Psoas muscle (tissue), 7 donors: ENCODE measurements at regions not wholly inside any gene's neighbourhood (a gene's known extent, or its start where the extent isn't known, plus 50 kb on each side); places are given as distances from the start of the nearest gene placed in this dataset.
A peak's percentile ranks its signal among the peaks of the same experiment; 100 is the strongest.
"Not testable (repeated sequence)": the region's sequence is repeated elsewhere in the genome, so short reads cannot be mapped to it uniquely, and the experiment has no call there.

Experiments used
- ATAC-seq, 4 donors: fragments of 200-7000 bp; cut with Tn5 transposase; one replicate each; pipeline ENCODE4 v1.9.1; 2020; ENCODE audit warnings: moderate library complexity in 3 of 4, mild to moderate bottlenecking in 2 of 4
- DNase-seq, 2 donors: peaks; one replicate each; pipeline ENCODE4 v3.0.0-alpha.2; 2020
- H3K27ac ChIP-seq: fragments of 200-600 bp; one replicate; pipeline ENCODE4 v1.8.0; 2022
- H3K27me3 ChIP-seq, 3 donors: fragments of 200-600 bp in 1 of 3; one replicate each; pipeline versions ENCODE4 v1.6.1 to v1.8.0; 2013 to 2022; ENCODE audit warnings: low read length in 2 of 3, mild to moderate bottlenecking in 2 of 3, moderate library complexity in 1 of 3; ENCODE audit not compliant: insufficient read depth in 3 of 3
- H3K36me3 ChIP-seq, 2 donors: fragments of 200-600 bp in 1 of 2; one replicate each; pipeline versions ENCODE4 v1.6.1 to v1.8.0; 2013 to 2022; ENCODE audit warnings: low read depth in 1 of 2, mild to moderate bottlenecking in 1 of 2, moderate library complexity in 1 of 2; ENCODE audit not compliant: insufficient read depth in 1 of 2
- H3K4me1 ChIP-seq: fragments of 200-600 bp; one replicate; pipeline ENCODE4 v1.8.0; 2022
- H3K4me3 ChIP-seq: fragments of 200-600 bp; one replicate; pipeline ENCODE4 v1.8.0; 2022; ENCODE audit warnings: mild to moderate bottlenecking
- H3K9me3 ChIP-seq: fragments of 200-600 bp; one replicate; pipeline ENCODE4 v1.8.0; 2022
- CTCF ChIP-seq: fragments of 200-600 bp; IDR thresholded peaks from one replicate; pipeline ENCODE4 v1.8.0; 2022; ENCODE audit warnings: antibody characterized with exemption
- WGBS, 3 donors: extraction: QIAGEN DNeasy Blood & Tissue Kit; methylation state at CpG; one replicate each; pipeline versions ENCODE4 v1.1.6 to v1.1.7; 2013; 5-methylcytosine and 5-hydroxymethylcytosine counted together
- intact Hi-C, 2 donors: fragments of 100-400 bp; cut with DNase I; formaldehyde crosslinking; loops; one replicate each; pipeline versions ENCODE4 v1.11.0 to v1.14.2; 2022
- donor health status: healthy with polysubstance abuse.
- donor health status: DM: no; HTN: no; CAD: no; lungs with moderate emphysema.
- donor health status: Bipolar disorder and iron deficiency.
- donor health status: healthy.
- donor health status: DM: yes; HTN: yes; CAD: no.
- donor health status: DM: no; HTN: no; CAD: no.
- donor health status: DM: yes; HTN: yes; CAD: no.

DNA sequence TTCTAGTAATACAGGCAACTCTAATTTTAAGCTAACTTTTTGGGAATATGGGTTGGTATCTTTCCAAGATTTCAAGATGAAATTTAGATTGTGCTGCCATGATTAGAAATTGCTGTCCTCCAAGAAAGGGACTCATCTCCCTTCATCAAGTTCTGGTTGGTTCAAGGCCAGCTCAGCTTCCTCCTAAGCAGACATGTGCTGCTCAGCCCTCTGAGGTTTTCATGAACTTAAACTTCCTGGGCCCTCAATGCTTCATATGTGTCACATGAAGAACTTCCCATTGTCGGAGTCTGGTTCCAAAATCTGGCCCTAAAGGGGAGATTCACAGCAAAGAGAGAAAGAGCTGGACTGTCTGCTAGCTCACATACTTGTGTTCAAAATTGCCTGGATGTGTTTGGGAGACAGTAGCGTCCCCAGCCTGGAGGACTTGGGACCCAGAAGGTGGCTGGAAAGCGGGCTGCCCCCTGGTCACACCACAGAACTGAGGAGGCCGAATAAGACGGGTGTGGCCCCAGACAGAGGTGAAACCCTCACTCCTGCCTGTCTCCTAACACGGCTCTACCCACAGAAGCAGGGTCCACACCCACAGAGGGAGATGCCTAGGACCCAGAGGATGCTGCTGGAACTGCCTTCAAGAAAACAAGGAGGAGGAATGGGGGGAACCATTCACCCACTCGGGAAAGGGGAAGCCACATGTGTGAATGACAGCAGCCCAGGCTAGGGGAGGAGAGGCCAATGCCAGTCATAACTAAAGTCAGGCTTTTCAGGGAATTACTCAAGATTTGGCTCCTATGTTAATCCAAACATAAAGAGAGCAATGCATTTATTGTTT, 54.3 kb upstream of the GPR31 start:
- intact Hi-C loops = no loop called here

GRCh38 chr6:167212713-167213005, 54.9 kb upstream of the GPR31 start:
- intact Hi-C loops = no loop called here
- H3K36me3 ChIP-seq = no peaks in the 10 kb centered on the region
- H3K27me3 ChIP-seq = peaks cover 0 to 12% (median 0%) of the 10 kb centered on the region in 3 donors
- H3K27ac ChIP-seq = no peak overlapping the region
- ATAC-seq (no peak), DNase-seq (no peak)
- no peak for TF ChIP-seq CTCF
- H3K4me1 ChIP-seq = no peaks in the 10 kb centered on the region
- H3K9me3 ChIP-seq = no peaks in the 10 kb centered on the region
- WGBS, 3 donors = 67 to 79% (median 69%) methylated on average over 4 of the region's 4 CpGs
- H3K4me3 ChIP-seq = no peak overlapping the region

More for the DNA sequence above, 54.3 kb upstream of the GPR31 start:
- peaks cover 0 to 12% (median 2%) of the 10 kb centered on the region in 3 donors for H3K27me3 ChIP-seq
- no peak for TF ChIP-seq CTCF
- no peak overlapping the region for H3K27ac ChIP-seq
- WGBS, 3 donors = 55 to 67% (median 59%) methylated on average over 7 of the region's 7 CpGs
- H3K4me3 ChIP-seq = no peak overlapping the region
- no peaks in the 10 kb centered on the region for H3K9me3 ChIP-seq
- no peaks in the 10 kb centered on the region for H3K36me3 ChIP-seq
- no peaks in the 10 kb centered on the region for H3K4me1 ChIP-seq
- no peak for ATAC-seq
- no peak for DNase-seq

DNA sequence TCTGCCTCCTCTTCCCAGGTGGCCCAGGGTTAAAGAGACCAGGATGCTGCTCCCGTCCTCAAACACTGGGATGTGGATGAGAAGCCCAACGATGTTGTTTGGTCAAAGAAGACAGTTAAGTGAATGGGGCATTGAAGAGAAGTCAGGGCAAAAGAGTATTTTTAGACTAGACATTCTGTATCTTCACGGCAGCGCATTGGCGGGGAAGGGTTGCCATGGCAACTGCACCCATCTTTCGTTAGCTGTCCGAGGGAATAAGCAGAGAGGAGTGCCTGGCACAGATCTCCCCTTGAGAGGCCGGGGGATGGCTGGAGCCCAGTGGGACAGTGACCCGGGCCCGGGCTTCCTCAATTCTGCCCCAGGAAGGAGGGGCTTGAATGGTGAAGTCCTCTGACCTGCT, 56.4 kb upstream of the GPR31 start:
- no peak for TF ChIP-seq CTCF
- H3K9me3 ChIP-seq = no peaks in the 10 kb centered on the region

DNA sequence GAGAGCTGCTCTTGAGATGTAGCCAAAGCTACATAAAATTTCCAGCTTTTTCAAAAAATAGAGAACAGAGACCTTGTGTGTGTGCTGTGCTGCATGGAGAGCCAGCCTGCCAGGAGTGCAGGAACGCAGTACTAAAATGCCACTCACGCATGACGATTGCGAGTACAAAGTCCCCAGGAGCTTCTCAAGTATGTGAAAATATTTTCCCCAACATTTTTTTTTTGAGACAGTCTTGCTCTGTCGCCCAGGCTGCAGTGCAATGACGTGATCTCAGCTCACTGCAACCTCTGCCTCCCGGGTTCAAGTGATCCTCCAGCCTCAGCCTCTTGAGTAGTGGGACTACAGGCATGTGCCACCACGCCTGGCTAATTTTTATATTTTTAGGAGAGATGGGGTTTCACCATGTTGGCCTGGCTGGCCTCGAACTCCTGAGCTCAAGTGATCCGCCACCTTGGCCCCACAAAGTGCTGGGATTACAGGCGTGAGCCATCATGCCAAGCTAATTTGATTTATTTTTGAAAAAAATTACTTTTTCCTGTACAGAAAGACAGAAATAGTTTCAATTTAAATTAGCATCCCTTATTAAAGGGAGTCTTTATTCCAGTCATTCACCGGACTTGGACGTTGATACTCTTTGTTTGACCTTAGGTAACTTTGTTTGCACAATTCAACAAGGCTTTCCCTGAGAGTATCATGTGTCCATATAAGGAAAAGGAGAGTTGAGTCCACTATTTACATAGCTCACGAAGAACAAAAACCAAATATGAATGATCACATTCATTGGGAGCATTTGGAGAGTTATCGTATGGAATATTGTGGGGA, 57.9 kb upstream of the GPR31 start:
- not testable (repeated sequence) for H3K9me3 ChIP-seq, H3K4me3 ChIP-seq, H3K27ac ChIP-seq, ATAC-seq, H3K36me3 ChIP-seq, H3K27me3 ChIP-seq, H3K4me1 ChIP-seq, DNase-seq
- intact Hi-C loops = loop anchor here in 1 of 2 donors (5.0 kb wide), 1 partner anchor 77 kb away; the partner anchor contains the start of gene UNC93A
- 42 to 69% (median 52%) methylated on average over 13 to 15 of the region's 15 CpGs for WGBS, 3 donors

More for the DNA sequence above, 56.4 kb upstream of the GPR31 start:
- Histone ChIP-seq H3K27me3 (peaks cover 0 to 12% (median 0%) of the 10 kb centered on the region in 3 donors), H3K36me3 (no peaks in the 10 kb centered on the region), H3K4me1 (no peaks in the 10 kb centered on the region), H3K27ac (no peak overlapping the region), H3K4me3 (no peak overlapping the region)
- intact Hi-C loops = no loop called here
- DNase-seq (no peak), ATAC-seq (no peak)
- WGBS, 3 donors = 49 to 60% (median 50%) methylated on average over 6 to 10 of the region's 10 CpGs

DNA sequence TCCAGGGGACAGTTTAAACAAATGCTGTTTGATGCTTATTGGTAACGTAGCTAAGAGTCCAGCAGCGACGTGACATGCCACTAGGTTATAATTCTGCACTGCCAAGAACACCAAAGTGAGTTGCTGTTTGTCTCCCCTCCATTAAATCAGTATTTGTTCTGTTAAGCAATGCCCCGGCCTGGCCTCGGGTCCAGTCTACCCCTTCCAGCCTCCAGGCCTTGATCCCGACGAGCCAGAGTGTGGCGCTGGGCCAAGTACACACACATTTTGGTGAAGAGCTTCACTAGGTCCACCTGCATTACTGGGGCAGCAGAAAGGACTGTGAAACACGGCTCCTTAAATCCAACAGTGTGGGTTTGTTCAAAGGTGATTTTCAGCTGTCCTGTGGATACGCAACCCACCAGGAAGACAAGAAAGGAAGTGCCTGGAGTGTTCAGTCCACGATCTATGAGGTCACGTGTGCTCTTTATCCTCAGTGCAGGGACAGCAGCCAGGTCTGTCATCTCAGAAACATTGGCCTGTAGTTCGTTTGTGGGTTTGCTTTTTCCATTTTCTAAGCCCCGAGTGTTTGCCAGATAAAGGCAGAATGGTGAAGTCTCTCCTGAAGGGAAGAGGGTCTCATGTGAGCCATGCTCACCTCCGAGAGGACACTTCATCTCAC, 58.7 kb upstream of the GPR31 start:
- H3K36me3 ChIP-seq, H3K27ac ChIP-seq, ATAC-seq, DNase-seq, H3K4me1 ChIP-seq, H3K27me3 ChIP-seq, H3K4me3 ChIP-seq, H3K9me3 ChIP-seq: not testable (repeated sequence)
- WGBS, 3 donors = 69 to 78% (median 73%) methylated on average over 13 to 15 of the region's 15 CpGs
- intact Hi-C loops = loop anchor here in 1 of 2 donors (5.0 kb wide), 1 partner anchor 76 kb away; the partner anchor contains the start of gene UNC93A

- not testable (repeated sequence) for H3K4me3 ChIP-seq, H3K27me3 ChIP-seq, ATAC-seq, H3K4me1 ChIP-seq, H3K9me3 ChIP-seq, H3K27ac ChIP-seq, DNase-seq, H3K36me3 ChIP-seq
- intact Hi-C loops = loop anchor here in 1 of 2 donors (5.0 kb wide), 1 partner anchor 75 kb away; the partner anchor contains the start of gene UNC93A
- WGBS, 3 donors = 90 to 97% (median 94%) methylated on average over 4 of the region's 4 CpGs
Measured at GRCh38 chr6:167217073-167217472, 59.3 kb upstream of the GPR31 start.

DNA sequence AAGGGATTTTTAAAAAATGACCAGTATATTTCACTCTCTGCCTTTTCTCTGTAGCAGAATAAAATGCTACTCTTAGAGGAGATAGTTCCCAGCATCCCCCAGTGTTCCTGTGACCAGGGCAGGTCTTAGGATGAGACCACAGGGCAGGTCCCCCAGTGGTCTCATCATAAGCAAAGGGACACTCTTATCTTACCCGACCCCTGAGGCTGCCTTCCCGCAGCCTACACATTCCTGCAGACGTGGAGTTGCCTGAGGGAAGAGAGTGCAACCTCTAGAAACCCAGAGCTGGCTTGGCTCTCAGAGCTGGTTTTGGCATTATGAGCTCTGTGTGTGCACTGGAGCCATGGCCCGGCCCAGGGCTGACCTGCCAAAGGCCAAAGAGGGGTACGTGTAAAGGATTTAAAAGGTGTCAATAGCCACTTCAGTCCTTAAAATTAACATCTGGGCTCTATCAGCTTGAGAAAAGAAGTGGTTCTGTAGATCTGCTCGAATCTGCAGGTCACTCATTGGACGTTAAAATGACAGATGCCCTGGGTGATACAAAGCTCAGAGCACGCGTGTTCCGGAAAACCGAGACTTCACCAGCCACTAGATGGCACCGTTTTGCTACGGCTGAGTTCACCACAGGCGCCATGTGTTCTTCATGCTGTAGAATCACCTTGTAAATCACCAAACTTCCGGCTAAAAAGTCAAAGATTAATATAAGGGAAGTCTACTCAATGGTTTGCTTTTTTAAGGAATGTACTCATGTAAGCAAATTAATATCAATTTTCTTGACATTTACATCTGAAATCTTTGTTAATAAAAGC, 60.4 kb upstream of the GPR31 start:
- not testable (repeated sequence) for DNase-seq, H3K4me1 ChIP-seq, H3K4me3 ChIP-seq, H3K27me3 ChIP-seq, H3K9me3 ChIP-seq, H3K36me3 ChIP-seq, H3K27ac ChIP-seq
- intact Hi-C loops = loop anchor here in 1 of 2 donors (5.0 kb wide), 1 partner anchor 74 kb away; the partner anchor contains the start of gene UNC93A
- ATAC-seq = peak in 2 of 4 donors; percentile 56 to 74
- 16 to 29% (median 22%) methylated on average over 6 to 13 of the region's 15 CpGs for WGBS, 3 donors
